T-helper 2 cell (primary cell): ENCODE measurements at regions not wholly inside any gene's neighbourhood (a gene's known extent, or its start where the extent isn't known, plus 50 kb on each side); places are given as distances from the start of the nearest gene placed in this dataset.

Source experiments
- DNase-seq, 5 experiments: peaks; one replicate each; pipeline versions ENCODE4 v3.0.0 to v3.0.0-alpha.2; 2012 to 2022

DNA sequence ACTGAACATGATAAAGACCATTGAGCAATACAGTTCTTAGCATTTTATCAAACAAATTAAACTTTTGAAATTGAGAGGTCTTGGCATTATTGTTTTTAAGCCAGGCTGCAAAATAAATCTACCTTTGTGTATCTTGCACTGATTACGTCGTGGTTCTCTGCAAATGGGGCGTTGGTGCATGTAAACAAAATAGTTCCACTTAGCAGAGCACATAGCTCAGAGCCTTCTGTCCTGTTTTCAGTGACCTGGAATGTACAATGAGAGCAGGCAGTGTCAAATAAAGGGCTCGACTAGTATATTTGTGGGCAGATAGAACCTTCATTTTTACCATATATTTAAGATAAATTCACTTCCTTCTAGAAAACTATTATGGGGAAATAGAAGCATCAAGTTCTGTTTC is 333.9 kb upstream of the SMIM30 start:
- no peak for DNase-seq

DNA sequence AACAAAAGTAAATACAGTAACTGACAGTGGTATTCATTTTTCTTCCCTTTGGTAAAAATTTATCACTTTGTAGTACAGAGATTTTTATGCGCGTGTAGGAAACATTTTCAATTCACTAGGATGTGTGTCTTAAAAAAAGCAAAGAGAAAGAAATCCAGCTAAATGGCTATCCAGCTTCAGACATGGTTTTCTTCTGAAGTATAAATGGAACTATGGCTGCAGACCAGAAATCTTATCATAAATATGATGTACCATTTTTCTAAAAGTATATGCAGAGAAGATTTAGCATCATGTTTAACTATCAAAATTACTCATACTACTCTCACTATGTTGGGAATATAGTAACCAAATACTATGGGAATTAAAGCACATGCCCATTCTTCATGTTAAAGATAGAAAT is 328.4 kb upstream of the SMIM30 start:
- no peak for DNase-seq

DNA sequence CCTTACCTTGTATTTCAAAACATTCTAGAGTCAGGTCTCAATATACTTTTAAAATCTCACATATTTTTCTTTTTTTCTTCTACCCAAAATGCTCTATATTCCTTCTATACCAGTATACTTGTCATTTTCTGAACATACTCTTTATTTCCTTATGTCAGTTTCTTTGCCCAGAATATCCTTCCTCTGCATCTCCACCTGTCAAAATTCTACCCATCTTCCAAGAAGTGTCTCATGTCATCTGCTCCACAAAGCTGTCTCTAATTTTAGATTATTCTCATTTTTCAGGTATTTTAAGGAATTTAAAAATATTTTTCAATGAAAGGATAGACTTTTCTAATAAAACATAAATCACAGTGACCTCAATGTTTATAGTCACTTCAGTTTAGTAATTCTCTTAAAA is 328.0 kb upstream of the SMIM30 start:
- no peak for DNase-seq

DNA sequence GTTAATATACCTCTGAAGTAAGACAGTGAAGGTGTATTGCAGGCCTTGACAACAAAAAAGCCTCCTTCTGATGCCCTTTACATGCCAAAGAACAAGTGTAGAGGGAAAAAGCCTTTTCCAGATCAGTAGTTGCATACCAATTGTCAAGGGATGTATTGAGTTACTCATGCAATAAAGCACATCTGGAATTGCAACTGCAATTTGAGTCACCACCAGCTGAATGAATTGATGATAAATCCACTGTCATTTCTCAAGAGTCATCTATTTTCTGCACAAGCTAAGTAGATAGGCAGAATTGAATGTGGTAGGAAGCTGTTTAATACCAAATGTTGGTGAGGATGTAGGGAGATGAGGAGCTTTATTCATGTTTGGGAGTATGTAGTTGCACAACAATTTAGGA is 325.9 kb upstream of the SMIM30 start:
- DNase-seq, result no peak

DNA sequence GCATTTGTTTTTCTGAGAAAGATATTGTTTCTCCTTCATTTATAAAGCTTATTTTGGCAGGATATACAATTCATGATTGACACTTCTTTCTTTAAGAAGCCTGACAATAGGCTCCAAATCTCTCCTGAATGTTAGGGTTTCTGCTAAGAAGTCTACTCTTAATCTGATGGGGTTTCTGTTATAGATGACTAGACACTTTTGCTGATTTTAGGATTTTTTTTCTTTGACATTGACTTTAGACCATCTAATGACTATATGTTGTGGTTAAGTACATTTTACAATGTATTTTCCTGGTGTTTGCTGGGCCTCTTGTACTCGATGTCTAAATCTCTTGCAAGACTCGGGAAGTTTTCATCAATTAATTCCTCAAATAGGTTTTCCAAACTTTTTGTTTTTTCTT is 321.8 kb upstream of the SMIM30 start:
- no peak for DNase-seq

DNA sequence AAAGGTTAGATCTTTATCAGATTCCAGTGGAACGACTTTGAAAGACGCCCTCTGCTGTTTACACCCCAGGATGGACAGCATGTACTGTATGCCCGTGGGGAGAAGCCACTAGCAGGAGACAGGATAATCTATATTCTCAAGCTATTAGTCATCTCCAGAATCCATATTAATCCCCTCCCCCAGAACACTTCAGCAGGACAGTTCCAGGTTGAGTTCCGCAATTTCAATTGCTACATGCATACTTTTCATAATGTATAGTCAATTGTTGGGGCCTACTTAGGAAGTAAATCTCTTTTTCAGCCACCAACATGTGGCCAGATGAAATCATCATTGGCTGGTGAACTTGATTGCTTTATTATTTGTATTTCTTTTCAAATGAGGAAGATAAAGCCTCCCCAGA is 313.1 kb upstream of the SMIM30 start:
- DNase-seq, result no peak

DNA sequence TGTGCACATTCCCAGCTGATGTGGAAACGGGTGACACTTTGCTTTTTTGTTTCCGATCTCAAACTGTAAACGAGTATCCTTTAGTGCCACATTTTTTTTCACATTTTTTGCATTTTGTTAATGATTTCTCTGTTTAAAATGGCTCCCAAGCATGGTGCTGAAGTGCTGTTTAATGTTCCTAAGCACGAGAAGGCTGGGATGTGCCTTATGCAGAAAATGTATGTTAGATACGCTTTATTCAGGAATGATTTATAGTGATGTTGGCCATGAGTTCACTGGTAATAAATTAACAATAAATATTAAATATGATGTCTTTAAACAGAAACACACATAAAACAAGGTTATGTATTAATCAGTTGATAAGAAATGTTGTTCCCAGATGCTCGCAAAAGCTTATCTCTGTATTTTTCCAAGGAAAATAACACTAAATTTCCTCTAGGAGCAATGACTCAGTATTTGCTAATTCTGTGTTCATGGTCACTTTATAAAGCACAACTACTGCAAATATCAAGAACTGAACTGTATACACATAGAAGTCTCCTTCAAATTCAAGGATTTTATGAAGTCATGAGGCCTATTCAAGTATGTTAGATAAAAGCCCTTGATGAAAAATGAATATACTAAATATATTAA is 305.9 kb upstream of the SMIM30 start:
- no peak for DNase-seq

DNA sequence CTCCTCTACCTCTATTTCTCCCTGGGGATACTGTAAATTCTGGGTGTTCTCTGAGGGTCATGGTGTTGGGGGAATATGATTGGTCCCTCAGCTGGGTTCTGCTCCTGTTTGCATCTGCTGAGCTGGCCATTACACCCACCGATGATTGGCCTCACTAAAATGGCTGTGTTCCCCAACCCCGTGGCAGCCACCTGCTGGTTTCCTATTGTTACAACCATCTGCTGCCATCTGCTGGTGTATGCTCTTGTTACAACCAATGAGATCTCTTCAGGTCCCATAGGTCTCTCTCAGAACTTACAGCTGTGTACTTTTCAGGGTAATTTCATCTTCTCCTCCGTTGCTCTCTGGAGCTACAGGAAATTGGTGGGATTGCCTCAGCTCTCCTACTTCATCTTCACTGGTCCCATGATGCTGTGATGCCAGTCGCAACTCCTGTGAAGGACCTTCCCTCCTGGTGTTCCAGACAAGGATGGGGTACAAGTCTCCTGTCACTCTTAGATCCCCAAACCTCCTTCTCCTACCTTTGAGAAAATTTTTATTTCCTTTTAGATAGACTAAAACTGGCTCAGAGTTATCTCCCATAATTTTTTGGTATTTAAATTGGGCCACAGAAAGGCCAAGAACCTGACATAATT is 303.5 kb upstream of the SMIM30 start:
- DNase-seq, result peak; percentile 12 to 77 (median 41)

DNA sequence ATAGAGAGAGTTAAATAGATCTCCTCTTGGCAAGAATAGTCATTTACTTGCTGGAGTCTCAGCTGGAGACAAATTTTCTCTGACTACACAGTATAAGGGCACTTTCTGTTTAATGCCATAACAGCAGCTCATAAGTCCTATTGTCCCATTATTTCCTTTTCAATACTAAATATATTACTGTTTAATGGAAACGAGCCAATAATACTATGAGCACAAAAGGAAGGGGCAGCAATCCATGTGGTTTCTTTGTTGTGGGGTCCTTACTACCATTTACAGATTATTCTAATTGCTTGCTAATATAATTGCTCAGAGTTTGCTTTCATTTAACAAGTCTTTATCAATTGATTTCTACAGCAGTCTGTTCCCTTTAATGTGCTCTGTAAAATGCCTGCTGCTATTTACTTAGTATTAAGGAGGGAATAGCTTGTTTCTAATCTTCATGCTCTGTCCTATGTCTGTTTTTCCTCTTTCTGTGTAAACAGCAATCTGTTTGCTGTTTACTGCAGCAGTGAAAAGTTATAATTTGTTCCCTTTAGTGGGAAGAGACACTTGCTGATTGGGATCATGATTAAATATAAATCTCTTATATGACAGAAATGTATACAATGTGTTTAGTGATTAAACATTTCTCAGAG is 296.2 kb upstream of the SMIM30 start:
- no peak for DNase-seq

DNA sequence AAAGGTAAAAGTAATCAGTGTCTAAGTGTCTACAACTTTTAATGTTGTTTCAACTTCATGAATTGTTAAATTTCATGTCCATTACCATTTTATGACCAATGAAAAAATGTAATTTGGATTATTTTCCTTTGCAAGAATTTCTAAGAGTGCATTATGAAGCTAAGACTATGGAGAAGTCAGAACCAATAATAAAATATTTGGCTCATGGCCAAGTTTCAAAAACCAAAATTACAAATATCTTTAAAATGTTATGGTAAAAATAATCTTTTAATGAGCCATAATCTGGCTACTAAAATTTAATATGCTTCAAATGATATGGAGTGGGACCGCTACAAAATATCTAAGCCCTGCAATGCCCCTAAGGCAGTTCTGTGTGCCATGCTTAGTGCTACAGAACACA is 294.1 kb upstream of the SMIM30 start:
- no peak for DNase-seq

DNA sequence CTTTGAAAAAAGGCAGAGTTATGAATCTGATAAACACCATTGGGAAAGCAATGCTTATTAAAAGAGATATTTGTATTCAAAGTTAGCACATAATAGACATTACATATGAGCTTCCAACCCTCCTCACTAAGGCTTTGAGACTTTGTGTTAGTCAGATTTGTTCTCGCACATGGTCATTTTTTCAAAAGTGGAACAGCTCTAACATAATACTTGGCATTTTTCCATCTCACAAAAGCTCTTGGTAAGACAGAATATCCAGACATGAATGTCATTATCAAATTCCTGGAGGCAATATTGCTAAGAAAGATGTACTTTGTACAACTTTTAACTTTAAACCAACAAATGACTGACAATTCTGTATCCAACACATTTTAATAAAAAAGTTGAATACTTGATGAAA is 292.4 kb upstream of the SMIM30 start:
- DNase-seq, result no peak

DNA sequence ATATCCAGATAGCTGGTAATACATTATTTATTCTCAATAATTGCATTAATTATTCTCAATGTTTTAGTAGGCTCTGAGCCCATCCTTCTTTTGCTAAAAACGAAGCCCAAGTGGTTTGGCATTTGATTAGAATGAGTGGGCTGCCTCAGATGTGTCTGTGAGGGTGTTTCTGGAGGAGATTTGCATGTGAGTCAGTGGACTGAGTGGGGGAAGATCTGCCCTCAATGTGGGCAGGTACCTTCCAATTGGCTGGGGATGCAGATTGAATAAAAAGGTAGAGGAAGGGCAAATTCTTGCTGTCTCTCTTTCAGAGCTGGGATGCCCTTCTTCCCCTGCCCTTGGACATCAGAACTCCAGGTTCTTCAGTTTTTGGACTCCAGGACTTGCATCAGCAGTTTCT is 290.6 kb upstream of the SMIM30 start:
- no peak for DNase-seq

DNA sequence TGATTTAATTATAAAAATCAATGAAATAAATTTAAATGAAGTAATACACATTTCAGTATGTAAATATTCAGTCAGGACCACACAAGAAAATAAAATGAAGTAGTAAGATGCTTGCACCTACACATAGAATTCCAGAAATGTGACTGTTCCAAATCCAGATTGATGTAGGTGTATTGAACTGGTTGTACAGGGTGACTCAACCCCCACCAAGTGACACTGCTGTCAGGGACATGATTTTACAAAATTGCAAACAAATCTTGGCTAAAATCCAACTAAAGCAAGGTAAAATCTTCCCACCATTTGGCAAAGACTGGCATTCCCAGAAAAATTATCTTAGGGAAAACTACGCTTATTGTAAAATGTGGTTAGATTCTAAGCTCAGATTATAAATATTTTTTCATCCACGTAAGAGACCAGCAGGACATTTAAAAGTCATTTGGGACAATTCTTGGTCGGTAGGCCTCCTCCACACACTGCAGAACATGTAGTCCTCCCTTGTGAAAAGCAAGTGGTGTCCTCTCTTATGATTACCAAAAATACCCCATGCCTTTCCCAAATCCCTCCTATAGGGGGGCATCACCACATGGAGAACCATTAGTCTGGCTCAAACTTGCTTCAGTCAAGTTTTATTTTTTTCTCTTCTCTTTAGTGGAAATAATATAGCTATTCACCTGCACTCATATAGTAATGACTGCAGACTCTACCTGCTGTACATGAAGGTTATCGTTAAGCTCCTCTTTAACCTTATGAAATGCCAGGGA is 287.1 kb upstream of the SMIM30 start:
- DNase-seq, result no peak

DNA sequence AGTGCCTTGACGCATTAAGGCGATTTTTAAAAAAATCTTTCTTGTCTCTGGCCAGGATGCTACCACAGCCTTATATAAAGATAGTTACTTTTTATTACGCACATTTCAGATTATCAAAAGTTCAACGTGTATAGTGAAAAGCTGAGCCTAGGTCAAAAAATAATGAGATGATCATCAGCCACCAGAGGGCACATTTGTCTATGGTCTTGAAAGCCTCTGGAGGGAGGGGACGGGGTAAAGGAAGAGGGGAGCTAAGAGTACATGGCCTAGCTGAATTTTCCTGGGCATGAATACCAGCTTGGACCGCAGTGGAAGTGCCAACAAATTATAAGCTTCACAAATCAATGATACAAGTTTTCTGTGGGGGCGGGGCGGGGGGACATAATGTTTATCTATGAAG is 285.9 kb upstream of the SMIM30 start:
- DNase-seq, result no peak

DNA sequence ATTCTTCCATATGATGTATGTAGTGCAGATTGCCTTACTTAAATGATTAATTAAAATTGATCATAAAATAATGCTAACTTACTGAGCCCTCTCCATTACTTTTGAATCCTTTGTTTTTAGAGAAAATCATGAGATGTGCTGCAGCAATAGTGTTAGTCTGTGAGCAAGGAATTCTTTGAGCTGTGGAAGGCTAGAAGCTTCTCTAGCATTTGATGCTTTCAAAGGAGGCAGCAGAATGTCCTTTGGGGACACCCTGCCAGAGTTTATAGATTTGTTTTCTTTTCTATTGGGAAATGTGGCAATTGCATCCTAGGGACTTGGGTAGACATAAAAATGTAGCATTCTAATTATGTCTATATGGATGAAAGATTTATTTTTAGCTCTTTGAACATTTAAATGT is 284.1 kb upstream of the SMIM30 start:
- DNase-seq, result no peak

DNA sequence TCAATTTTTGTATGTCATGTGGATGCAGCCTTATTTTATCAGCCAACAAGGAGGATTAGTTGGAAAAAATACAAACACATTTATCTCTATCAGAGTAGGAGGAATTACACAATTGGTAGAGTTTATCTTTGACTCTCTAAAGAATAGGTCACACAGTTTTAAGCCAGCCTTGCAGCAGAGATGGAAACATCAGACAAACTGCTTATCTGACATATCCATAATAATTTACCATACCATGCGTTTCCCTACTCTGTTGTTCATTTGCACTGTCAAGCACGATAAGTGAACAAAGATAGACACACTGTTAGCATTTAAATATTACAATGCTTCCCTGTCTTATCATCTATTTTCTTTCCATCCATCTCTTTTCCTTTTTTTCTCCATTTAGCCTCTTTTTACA is 283.7 kb upstream of the SMIM30 start:
- no peak for DNase-seq

DNA sequence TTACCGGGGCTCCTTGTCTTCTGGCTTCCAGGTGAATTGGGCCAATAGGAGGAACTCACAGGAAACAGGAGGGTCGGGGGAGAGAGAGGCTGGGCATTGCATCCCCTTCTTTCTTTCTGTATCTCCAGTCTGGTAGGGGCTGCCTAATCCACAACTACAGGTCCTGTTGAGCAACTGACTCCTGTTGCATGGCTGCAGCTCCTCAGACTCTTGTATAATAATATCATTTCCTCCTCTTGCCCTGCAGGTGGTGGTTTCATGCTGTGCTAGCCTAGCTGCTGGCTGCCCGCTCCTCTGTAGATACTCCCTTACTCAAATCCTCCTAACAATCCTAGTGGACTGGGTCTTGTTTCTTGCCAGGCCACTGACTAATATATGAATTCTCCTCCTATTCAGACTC is 276.5 kb upstream of the SMIM30 start:
- DNase-seq, result no peak

DNA sequence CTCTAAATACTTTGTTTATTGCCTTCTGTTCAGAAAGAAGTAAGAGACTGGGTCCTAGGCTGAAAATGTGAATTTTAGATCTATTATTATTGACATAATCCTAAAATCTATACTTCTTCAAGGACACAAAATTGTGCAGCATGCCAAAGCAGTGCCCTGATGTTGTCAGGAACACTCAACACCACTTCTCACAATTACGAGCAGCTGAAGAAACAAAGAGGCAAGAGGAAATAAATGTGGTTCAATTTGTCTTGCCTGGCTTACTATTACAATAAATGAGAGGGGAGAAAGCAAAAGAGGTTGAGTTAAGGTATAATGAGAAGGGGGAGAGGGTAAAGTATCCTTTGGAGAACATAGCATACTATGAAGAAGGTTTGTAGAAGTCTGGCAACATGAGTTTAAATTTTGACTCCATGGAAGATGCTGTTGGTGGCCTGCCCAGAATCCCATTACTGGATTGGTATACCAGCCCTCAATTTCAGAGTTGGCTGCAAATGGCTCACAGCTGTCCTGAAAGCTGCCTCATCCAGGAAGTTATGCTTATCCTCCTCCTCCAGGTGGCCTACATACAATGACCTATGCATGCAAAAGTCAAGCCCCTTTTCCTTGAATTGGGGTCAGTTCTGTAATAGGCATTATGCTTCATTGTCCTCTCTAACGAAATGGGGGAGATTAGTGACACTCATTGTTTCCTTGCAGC is 274.6 kb upstream of the SMIM30 start:
- no peak for DNase-seq

DNA sequence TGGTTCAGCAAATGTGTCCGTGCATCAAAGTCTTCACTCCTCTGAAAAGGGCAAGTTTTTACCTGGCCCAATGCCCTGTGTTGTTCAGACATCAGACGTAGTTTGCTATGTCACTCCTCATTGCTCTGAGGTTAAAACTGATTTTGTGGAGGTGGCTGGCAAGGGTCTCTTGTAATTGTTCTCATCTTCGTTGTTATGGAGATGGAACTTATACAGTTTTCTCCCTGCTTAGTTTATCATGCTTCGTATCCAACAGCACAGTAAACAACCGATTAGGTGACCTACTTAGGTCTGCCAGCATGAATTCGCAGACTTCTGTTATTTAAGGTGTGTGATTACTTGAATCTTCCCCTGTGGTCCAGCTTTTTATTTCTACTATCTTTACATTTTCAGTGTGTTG is 274.1 kb upstream of the SMIM30 start:
- no peak for DNase-seq

DNA sequence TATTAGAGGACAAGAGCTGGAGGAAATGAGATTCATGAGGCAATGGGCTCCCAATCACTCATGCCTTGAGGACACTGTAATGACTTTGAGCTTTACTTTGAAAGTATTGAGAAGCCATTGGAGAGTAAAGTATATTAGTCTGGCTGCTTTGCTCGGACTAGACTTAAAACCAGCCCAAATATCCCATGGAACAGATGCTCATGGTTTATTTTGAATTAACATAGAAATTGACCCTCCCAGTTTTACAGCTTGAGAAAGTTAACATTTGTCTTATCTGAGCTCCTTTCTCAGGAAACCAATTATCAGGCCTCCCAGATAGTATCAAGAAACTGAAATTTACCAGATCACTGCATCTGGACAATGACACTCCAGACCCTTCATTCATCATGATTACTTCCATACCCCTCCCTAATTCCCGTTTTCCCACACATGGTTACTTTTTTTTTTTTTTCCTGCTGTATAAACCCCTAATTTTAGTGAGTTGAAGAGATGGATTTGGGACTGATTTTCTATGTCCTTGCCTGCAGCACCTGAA is 270.8 kb upstream of the SMIM30 start:
- DNase-seq, result no peak

DNA sequence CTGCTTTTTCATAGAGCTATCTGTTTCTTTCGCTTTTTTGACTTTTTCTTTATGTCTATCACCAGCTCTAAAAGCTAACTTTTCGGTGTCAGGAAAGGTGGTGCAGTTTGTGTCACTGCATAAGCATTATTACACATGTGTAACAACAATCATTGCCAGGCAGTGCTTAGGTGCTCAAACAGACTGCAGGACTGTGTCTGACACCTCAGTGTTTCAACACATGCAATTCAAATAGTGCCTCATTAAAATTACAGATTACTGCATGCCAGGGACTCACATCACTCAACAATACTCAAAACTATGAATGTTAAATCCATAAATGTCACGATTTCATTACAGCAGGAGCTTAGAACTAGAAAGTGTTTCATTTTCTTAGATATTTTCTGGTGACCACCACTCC is 265.3 kb upstream of the SMIM30 start:
- no peak for DNase-seq

DNA sequence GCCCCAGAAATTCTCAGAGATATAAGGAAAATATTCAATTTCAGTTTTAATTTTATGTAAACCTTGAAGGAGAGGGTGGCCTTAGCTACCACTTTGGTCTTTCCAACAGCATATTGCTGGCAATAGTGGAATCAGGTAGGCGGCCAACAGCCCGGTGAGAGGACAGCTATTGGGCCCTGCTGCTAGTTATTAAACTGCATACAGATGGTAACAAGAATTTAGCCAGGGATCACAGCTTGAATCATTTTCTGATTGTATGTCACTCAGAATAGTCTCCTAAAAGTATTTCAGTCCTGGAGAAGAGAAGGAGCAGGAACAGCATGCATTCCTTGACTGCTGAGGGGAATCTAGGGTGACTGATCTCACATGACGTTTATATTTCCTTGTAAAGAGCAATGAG is 261.4 kb upstream of the SMIM30 start:
- no peak for DNase-seq

DNA sequence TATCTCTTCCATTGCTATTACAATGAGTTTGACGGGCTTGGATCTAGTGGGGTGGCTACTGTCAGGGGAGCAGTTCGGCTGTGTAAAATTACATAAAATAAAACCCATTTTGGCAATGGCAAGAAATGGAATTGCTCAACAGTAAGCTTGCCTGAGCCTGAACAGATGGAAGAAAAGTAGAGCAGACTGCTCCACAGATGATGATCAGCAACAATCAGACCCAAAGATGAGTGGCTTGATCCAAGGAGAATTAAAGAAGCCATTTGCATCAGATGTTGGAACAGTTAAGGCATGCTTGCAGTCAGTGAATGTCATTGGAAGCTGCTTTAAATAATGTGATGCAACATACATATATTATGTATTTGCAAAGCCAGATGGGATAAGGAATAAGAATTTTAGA is 256.6 kb upstream of the SMIM30 start:
- DNase-seq, result no peak
